ENCODE measurements at regions not wholly inside any gene's neighbourhood (a gene's known extent, or its start where the extent isn't known, plus 50 kb on each side); places are given as distances from the start of the nearest gene placed in this dataset.

DNA sequence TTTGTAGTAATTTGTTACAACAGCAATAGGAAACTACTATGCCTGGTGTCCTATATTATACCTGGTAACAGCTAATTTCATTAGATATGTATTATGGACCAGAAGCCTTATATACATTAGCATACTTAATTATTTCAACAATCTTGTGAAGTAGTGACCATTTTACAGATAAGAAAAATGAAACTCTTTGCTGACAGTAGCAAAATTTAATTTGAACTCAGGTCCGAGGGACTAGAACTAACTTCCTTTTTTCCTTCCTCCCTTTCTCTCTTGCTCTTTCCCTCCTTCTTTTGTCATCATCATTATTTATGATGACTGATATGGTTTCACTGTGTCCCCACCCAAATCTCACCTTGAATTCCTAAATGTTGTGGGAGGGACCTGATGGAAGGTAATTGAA is 482.0 kb downstream of the SNAPC1 start:
- no peaks in the 10 kb centered on the region for H3K36me3 ChIP-seq (ENCODE audit: control insufficient read depth in 2 of 2, insufficient read depth in 2 of 2, low read length in 1 of 2)
- H3K9me3 ChIP-seq (ENCODE audit: control insufficient read depth in 2 of 2, insufficient read depth in 1 of 2, low read depth in 1 of 2, low read length in 1 of 2) = no peaks in the 10 kb centered on the region
- WGBS, 2 donors = 92 to 96% methylated on average over 1 of the region's 1 CpG
- no peak overlapping the region for H3K4me3 ChIP-seq (ENCODE audit: low read depth in 1 of 2, low read length in 2 of 2)
- no peaks in the 10 kb centered on the region for H3K4me1 ChIP-seq (ENCODE audit: control insufficient read depth in 2 of 2, insufficient read depth in 2 of 2, low read length in 1 of 2)
- no peak overlapping the region for H3K27ac ChIP-seq (ENCODE audit: low read depth in 2 of 2, low read length in 1 of 2)
- H3K27me3 ChIP-seq (ENCODE audit: control insufficient read depth in 1 of 2, insufficient read depth in 2 of 2, low read length in 2 of 2) = no peaks in the 10 kb centered on the region

DNA sequence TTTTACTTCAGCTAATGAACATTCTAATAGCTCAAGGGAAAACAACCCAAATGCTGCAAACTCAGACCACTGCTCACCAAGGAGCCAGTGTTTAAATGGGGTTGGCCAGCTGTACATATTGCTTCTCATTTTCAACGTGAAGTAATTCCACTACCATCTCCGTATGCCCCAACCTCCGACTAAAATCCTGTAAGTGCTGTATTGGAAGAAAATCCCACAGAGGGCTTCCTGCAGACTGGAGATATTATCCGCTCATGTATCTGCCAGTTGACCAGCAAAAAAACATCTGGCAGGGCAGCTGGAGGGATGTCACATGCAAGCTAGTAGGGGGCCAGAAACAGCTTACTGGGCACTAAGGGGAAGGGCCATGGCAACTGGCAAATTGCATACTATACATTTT is 485.0 kb downstream of the SNAPC1 start:
- H3K27ac ChIP-seq (ENCODE audit: low read depth in 2 of 2, low read length in 1 of 2) = no peak overlapping the region
- no peak overlapping the region for H3K4me3 ChIP-seq (ENCODE audit: low read depth in 1 of 2, low read length in 2 of 2)
- H3K27me3 ChIP-seq (ENCODE audit: control insufficient read depth in 1 of 2, insufficient read depth in 2 of 2, low read length in 2 of 2) = no peaks in the 10 kb centered on the region
- no peaks in the 10 kb centered on the region for H3K9me3 ChIP-seq (ENCODE audit: control insufficient read depth in 2 of 2, insufficient read depth in 1 of 2, low read depth in 1 of 2, low read length in 1 of 2)
- H3K4me1 ChIP-seq (ENCODE audit: control insufficient read depth in 2 of 2, insufficient read depth in 2 of 2, low read length in 1 of 2) = no peaks in the 10 kb centered on the region
- WGBS, 2 donors = 63 to 69% methylated on average over 4 of the region's 4 CpGs
- H3K36me3 ChIP-seq (ENCODE audit: control insufficient read depth in 2 of 2, insufficient read depth in 2 of 2, low read length in 1 of 2) = no peaks in the 10 kb centered on the region

DNA sequence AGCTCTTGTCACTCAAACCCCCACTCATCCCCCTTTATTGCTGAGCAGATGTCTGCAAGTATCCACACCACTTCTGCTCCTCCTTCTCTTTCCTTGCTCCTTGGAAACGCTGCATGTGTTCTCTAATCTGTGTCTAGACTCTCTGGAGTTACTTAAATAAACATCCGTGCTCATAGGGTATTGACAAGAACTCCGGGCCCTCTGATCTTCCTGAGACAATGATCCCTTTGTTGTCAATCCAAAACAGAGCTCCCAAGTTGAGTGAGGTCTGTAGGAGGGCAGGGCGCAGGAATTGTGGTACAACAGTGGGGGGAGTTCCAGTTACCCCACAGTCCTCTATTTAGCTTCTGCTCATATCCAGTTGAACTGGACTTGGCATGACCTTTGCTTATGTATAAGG is 489.0 kb downstream of the SNAPC1 start:
- H3K4me3 ChIP-seq (ENCODE audit: low read depth in 1 of 2, low read length in 2 of 2) = no peak overlapping the region
- H3K9me3 ChIP-seq (ENCODE audit: control insufficient read depth in 2 of 2, insufficient read depth in 1 of 2, low read depth in 1 of 2, low read length in 1 of 2) = no peaks in the 10 kb centered on the region
- no peaks in the 10 kb centered on the region for H3K27me3 ChIP-seq (ENCODE audit: control insufficient read depth in 1 of 2, insufficient read depth in 2 of 2, low read length in 2 of 2)
- WGBS, 2 donors = 34 to 46% methylated on average over 4 of the region's 4 CpGs
- H3K36me3 ChIP-seq (ENCODE audit: control insufficient read depth in 2 of 2, insufficient read depth in 2 of 2, low read length in 1 of 2) = no peaks in the 10 kb centered on the region
- no peaks in the 10 kb centered on the region for H3K4me1 ChIP-seq (ENCODE audit: control insufficient read depth in 2 of 2, insufficient read depth in 2 of 2, low read length in 1 of 2)
- H3K27ac ChIP-seq (ENCODE audit: low read depth in 2 of 2, low read length in 1 of 2) = no peak overlapping the region

- peaks cover 0 to 2% of the 10 kb centered on the region in 2 donors for H3K9me3 ChIP-seq (ENCODE audit: control insufficient read depth in 2 of 2, insufficient read depth in 1 of 2, low read depth in 1 of 2, low read length in 1 of 2)
- WGBS, 2 donors = 45% methylated on average over 1 of the region's 1 CpG
- H3K4me1 ChIP-seq (ENCODE audit: control insufficient read depth in 2 of 2, insufficient read depth in 2 of 2, low read length in 1 of 2) = no peaks in the 10 kb centered on the region
Observed at GRCh38 chr14:62253171-62253570, 491.0 kb downstream of the SNAPC1 start.

DNA sequence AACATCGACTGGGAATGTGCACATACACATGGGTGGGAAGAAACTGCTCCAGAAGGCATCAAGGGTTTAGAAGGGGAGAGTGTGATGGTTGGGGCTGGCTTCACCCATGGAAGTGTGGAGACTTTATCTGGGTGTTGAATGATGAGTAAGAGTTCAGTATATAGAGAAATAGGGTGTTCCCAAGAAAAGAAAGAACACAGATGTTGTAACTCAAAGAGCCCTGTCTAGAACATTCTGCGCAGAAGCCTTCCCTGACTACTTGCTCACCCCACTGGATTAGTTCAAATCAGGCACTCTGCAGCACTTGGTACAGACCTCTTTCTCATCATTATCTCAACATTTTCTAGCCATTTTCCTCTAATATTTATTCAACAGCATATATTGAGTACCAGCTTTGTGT is 491.7 kb downstream of the SNAPC1 start:
- no peaks in the 10 kb centered on the region for H3K36me3 ChIP-seq (ENCODE audit: control insufficient read depth in 2 of 2, insufficient read depth in 2 of 2, low read length in 1 of 2)
- WGBS, 2 donors = 85 to 88% methylated on average over 2 of the region's 2 CpGs
- peaks cover 0 to 2% of the 10 kb centered on the region in 2 donors for H3K9me3 ChIP-seq (ENCODE audit: control insufficient read depth in 2 of 2, insufficient read depth in 1 of 2, low read depth in 1 of 2, low read length in 1 of 2)
- no peak overlapping the region for H3K4me3 ChIP-seq (ENCODE audit: low read depth in 1 of 2, low read length in 2 of 2)
- H3K27me3 ChIP-seq (ENCODE audit: control insufficient read depth in 1 of 2, insufficient read depth in 2 of 2, low read length in 2 of 2) = no peaks in the 10 kb centered on the region
- no peaks in the 10 kb centered on the region for H3K4me1 ChIP-seq (ENCODE audit: control insufficient read depth in 2 of 2, insufficient read depth in 2 of 2, low read length in 1 of 2)
- H3K27ac ChIP-seq (ENCODE audit: low read depth in 2 of 2, low read length in 1 of 2) = no peak overlapping the region

More at GRCh38 chr14:62253171-62253570, 491.0 kb downstream of the SNAPC1 start:
- Histone ChIP-seq H3K27ac (ENCODE audit: low read depth in 2 of 2, low read length in 1 of 2) (no peak overlapping the region), H3K36me3 (ENCODE audit: control insufficient read depth in 2 of 2, insufficient read depth in 2 of 2, low read length in 1 of 2) (no peaks in the 10 kb centered on the region), H3K27me3 (ENCODE audit: control insufficient read depth in 1 of 2, insufficient read depth in 2 of 2, low read length in 2 of 2) (no peaks in the 10 kb centered on the region), H3K4me3 (ENCODE audit: low read depth in 1 of 2, low read length in 2 of 2) (no peak overlapping the region)

DNA sequence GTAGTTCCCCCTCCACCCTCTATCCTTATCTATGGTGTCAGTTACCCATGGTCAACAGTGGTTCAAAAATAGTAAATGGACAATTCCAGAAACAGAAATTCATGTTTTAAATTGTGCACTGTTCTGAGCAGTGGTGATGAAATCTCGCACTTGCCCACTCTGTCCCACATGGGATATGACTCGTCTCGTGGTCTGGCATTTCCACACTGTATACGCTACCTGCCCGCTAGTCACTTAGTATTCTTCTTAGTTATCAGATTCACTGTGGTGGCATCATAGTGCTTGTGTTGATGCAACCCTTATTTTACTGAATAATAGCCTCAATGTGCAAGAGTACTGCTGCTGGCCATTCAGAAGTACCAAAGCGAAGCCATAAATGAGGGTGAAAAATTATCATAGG is 507.0 kb downstream of the SNAPC1 start:
- Histone ChIP-seq H3K27ac (ENCODE audit: low read depth in 2 of 2, low read length in 1 of 2) (no peak overlapping the region), H3K36me3 (ENCODE audit: control insufficient read depth in 2 of 2, insufficient read depth in 2 of 2, low read length in 1 of 2) (no peaks in the 10 kb centered on the region), H3K9me3 (ENCODE audit: control insufficient read depth in 2 of 2, insufficient read depth in 1 of 2, low read depth in 1 of 2, low read length in 1 of 2) (no peaks in the 10 kb centered on the region), H3K4me3 (ENCODE audit: low read depth in 1 of 2, low read length in 2 of 2) (no peak overlapping the region), H3K27me3 (ENCODE audit: control insufficient read depth in 1 of 2, insufficient read depth in 2 of 2, low read length in 2 of 2) (no peaks in the 10 kb centered on the region), H3K4me1 (ENCODE audit: control insufficient read depth in 2 of 2, insufficient read depth in 2 of 2, low read length in 1 of 2) (no peaks in the 10 kb centered on the region)
- 87 to 88% methylated on average over 6 of the region's 6 CpGs for WGBS, 2 donors

GRCh38 chr14:62270236-62270635 is 508.0 kb downstream of the SNAPC1 start:
- no peak overlapping the region for H3K4me3 ChIP-seq (ENCODE audit: low read depth in 1 of 2, low read length in 2 of 2)
- WGBS, 2 donors = 91 to 92% methylated on average over 1 of the region's 1 CpG

DNA sequence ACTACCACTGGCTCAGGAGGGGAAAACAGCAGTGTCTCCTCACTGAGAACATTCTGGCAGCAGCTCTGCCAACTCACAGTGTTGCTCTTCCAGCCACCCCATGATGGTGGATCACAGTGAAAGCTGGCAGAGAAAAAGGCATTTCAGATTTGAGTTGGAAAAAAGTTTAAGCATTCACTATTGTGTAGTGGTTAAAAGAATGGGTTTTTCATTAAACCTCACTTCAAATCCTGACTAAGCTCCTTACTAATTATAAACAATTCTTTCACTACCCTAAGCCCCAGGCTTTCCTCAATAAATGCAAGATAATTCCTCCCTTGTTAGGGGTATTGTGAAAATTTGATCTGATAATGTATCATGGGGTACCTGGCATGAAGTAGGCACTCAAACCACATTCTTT is 518.1 kb downstream of the SNAPC1 start:
- H3K9me3 ChIP-seq (ENCODE audit: control insufficient read depth in 2 of 2, insufficient read depth in 1 of 2, low read depth in 1 of 2, low read length in 1 of 2) = no peaks in the 10 kb centered on the region
- H3K27ac ChIP-seq (ENCODE audit: low read depth in 2 of 2, low read length in 1 of 2) = no peak overlapping the region
- H3K27me3 ChIP-seq (ENCODE audit: control insufficient read depth in 1 of 2, insufficient read depth in 2 of 2, low read length in 2 of 2) = no peaks in the 10 kb centered on the region
- no peaks in the 10 kb centered on the region for H3K36me3 ChIP-seq (ENCODE audit: control insufficient read depth in 2 of 2, insufficient read depth in 2 of 2, low read length in 1 of 2)
- no peak overlapping the region for H3K4me3 ChIP-seq (ENCODE audit: low read depth in 1 of 2, low read length in 2 of 2)
- no peaks in the 10 kb centered on the region for H3K4me1 ChIP-seq (ENCODE audit: control insufficient read depth in 2 of 2, insufficient read depth in 2 of 2, low read length in 1 of 2)

More at GRCh38 chr14:62270236-62270635, 508.0 kb downstream of the SNAPC1 start:
- H3K27me3 ChIP-seq (ENCODE audit: control insufficient read depth in 1 of 2, insufficient read depth in 2 of 2, low read length in 2 of 2) = no peaks in the 10 kb centered on the region
- no peak overlapping the region for H3K27ac ChIP-seq (ENCODE audit: low read depth in 2 of 2, low read length in 1 of 2)
- no peaks in the 10 kb centered on the region for H3K9me3 ChIP-seq (ENCODE audit: control insufficient read depth in 2 of 2, insufficient read depth in 1 of 2, low read depth in 1 of 2, low read length in 1 of 2)
- no peaks in the 10 kb centered on the region for H3K36me3 ChIP-seq (ENCODE audit: control insufficient read depth in 2 of 2, insufficient read depth in 2 of 2, low read length in 1 of 2)
- no peaks in the 10 kb centered on the region for H3K4me1 ChIP-seq (ENCODE audit: control insufficient read depth in 2 of 2, insufficient read depth in 2 of 2, low read length in 1 of 2)

- WGBS, 2 donors = 84 to 88% methylated on average over 4 of the region's 4 CpGs
- no peaks in the 10 kb centered on the region for H3K9me3 ChIP-seq (ENCODE audit: control insufficient read depth in 2 of 2, insufficient read depth in 1 of 2, low read depth in 1 of 2, low read length in 1 of 2)
- H3K4me1 ChIP-seq (ENCODE audit: control insufficient read depth in 2 of 2, insufficient read depth in 2 of 2, low read length in 1 of 2) = no peaks in the 10 kb centered on the region
- no peaks in the 10 kb centered on the region for H3K36me3 ChIP-seq (ENCODE audit: control insufficient read depth in 2 of 2, insufficient read depth in 2 of 2, low read length in 1 of 2)
- no peak overlapping the region for H3K4me3 ChIP-seq (ENCODE audit: low read depth in 1 of 2, low read length in 2 of 2)
- H3K27ac ChIP-seq (ENCODE audit: low read depth in 2 of 2, low read length in 1 of 2) = no peak overlapping the region
- no peaks in the 10 kb centered on the region for H3K27me3 ChIP-seq (ENCODE audit: control insufficient read depth in 1 of 2, insufficient read depth in 2 of 2, low read length in 2 of 2)
Observed at GRCh38 chr14:62283837-62284236, 521.6 kb downstream of the SNAPC1 start.

GRCh38 chr14:62289471-62289870 is 527.3 kb downstream of the SNAPC1 start:
- no peaks in the 10 kb centered on the region for H3K4me1 ChIP-seq (ENCODE audit: control insufficient read depth in 2 of 2, insufficient read depth in 2 of 2, low read length in 1 of 2)
- H3K36me3 ChIP-seq (ENCODE audit: control insufficient read depth in 2 of 2, insufficient read depth in 2 of 2, low read length in 1 of 2) = no peaks in the 10 kb centered on the region
- no peak overlapping the region for H3K27ac ChIP-seq (ENCODE audit: low read depth in 2 of 2, low read length in 1 of 2)
- H3K4me3 ChIP-seq (ENCODE audit: low read depth in 1 of 2, low read length in 2 of 2) = no peak overlapping the region
- no peaks in the 10 kb centered on the region for H3K27me3 ChIP-seq (ENCODE audit: control insufficient read depth in 1 of 2, insufficient read depth in 2 of 2, low read length in 2 of 2)
- no peaks in the 10 kb centered on the region for H3K9me3 ChIP-seq (ENCODE audit: control insufficient read depth in 2 of 2, insufficient read depth in 1 of 2, low read depth in 1 of 2, low read length in 1 of 2)
- WGBS, 2 donors = 51 to 53% methylated on average over 3 of the region's 3 CpGs
